ENCODE measurements at regions not wholly inside any gene's neighbourhood (a gene's known extent, or its start where the extent isn't known, plus 50 kb on each side); places are given as distances from the start of the nearest gene placed in this dataset.

GRCh38 chr13:94860981-94861407 lies 148.6 kb upstream of the SOX21 start:
- TF ChIP-seq EZH2phosphoT487 (IDR thresholded peaks at IDR 0.05; ENCODE audit: insufficient read depth, low read depth) (no peak), EZH2 (IDR thresholded peaks at IDR 0.05; ENCODE audit: insufficient read depth, poor library complexity, severe bottlenecking) (no peak)
